Endodermal cell (in vitro differentiated cells): ENCODE measurements at regions not wholly inside any gene's neighbourhood (a gene's known extent, or its start where the extent isn't known, plus 50 kb on each side); places are given as distances from the start of the nearest gene placed in this dataset.

ENCODE experiments used
- DNase-seq: peaks from one replicate; pipeline ENCODE4 v3.0.0-alpha.2; 2017
- H3K27ac ChIP-seq: 2 replicates; pipeline ENCODE4 v1.5.1; 2013; ENCODE audit warnings: mild to moderate bottlenecking, low read depth, low read length, moderate library complexity
- H3K27me3 ChIP-seq: 2 replicates; pipeline ENCODE4 v1.6.1; 2013; ENCODE audit warnings: mild to moderate bottlenecking, low read length, moderate library complexity; ENCODE audit not compliant: insufficient read depth, control insufficient read depth, poor library complexity, severe bottlenecking
- H3K36me3 ChIP-seq: 2 replicates; pipeline ENCODE4 v1.7.0; 2013; ENCODE audit warnings: mild to moderate bottlenecking, low read length, moderate library complexity; ENCODE audit not compliant: control insufficient read depth, insufficient read depth
- H3K4me1 ChIP-seq: one replicate; pipeline ENCODE4 v1.7.0; 2013; ENCODE audit warnings: low read length; ENCODE audit not compliant: control insufficient read depth, insufficient read depth
- H3K4me3 ChIP-seq: 2 replicates; pipeline ENCODE4 v1.5.1; 2013; ENCODE audit warnings: mild to moderate bottlenecking, low read length, moderate library complexity
- H3K9ac ChIP-seq: 2 replicates; pipeline ENCODE4 v1.6.1; 2013; ENCODE audit warnings: mild to moderate bottlenecking, low read length, moderate library complexity; ENCODE audit not compliant: poor library complexity, severe bottlenecking; ENCODE audit errors: extremely low read depth
- H3K9me3 ChIP-seq: 2 replicates; pipeline ENCODE4 v1.6.1; 2013; ENCODE audit warnings: mild to moderate bottlenecking, low read length, moderate library complexity; ENCODE audit not compliant: control insufficient read depth
- H3K27ac Mint-ChIP-seq: 2 replicates; pipeline ENCODE4 v1.8.0; 2020; ENCODE audit warnings: mixed read lengths
- H3K27me3 Mint-ChIP-seq: 2 replicates; pipeline ENCODE4 v1.8.0; 2021; ENCODE audit warnings: mild to moderate bottlenecking, mixed read lengths; ENCODE audit not compliant: insufficient read depth
- H3K36me3 Mint-ChIP-seq: 2 replicates; pipeline ENCODE4 v1.8.0; 2020; ENCODE audit warnings: low read depth, mixed read lengths
- H3K4me1 Mint-ChIP-seq: 2 replicates; pipeline ENCODE4 v1.8.0; 2020; ENCODE audit warnings: mixed read lengths
- H3K4me3 Mint-ChIP-seq: 2 replicates; pipeline ENCODE4 v1.8.0; 2020; ENCODE audit warnings: mild to moderate bottlenecking, moderate library complexity, mixed read lengths
- H3K9me3 Mint-ChIP-seq: 2 replicates; pipeline ENCODE4 v1.8.0; 2020; ENCODE audit warnings: mild to moderate bottlenecking, mixed read lengths
- WGBS, 2 experiments: methylation state at CpG; one replicate each; pipeline versions ENCODE4 v1.1.5 to v1.1.7; 2013; ENCODE audit warnings: missing lambda C conversion rate in 2 of 2, mixed read lengths in 1 of 2; ENCODE audit not compliant: insufficient coverage in 1 of 2, insufficient read length in 1 of 2; 5-methylcytosine and 5-hydroxymethylcytosine counted together
- TF ChIP-seq, protein P1 (sequence below): fragments of 200-600 bp; sonication (generic); conservative IDR thresholded peaks from 2 replicates; pipeline ENCODE4 v1.5.0; 2021; ENCODE audit warnings: antibody characterized with exemption, mild to moderate bottlenecking

DNA sequence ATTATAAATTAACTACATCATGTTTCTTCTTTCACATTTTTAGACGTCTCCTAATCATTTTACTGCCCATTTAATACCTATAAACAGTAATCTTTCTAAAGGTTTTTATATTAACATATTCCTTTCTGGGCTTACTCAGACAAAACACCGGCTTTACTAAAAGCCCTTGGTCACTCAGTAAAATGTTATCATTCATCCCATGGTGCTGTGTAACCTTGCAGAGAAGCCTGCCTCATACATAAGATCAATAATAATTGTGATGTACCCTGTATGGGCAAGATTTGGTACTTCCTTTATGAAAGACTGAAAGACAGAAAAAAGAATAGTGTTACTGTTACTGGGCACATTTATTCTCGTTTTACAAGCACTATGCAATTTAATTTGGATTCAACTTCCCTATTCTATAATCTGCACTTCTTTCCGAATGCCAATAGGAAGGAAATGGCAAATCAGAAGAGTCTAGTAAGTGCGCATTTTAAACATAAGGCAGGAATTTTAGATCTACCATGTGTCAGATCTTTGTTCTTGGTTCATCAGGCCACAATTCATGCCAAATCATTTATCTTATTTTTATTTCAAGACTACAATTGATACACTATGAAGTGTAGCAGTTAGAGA, 522.2 kb downstream of the CSNK1G3 start:
- no peaks in the 10 kb centered on the region for H3K27me3 ChIP-seq
- TF ChIP-seq, protein P1, sequence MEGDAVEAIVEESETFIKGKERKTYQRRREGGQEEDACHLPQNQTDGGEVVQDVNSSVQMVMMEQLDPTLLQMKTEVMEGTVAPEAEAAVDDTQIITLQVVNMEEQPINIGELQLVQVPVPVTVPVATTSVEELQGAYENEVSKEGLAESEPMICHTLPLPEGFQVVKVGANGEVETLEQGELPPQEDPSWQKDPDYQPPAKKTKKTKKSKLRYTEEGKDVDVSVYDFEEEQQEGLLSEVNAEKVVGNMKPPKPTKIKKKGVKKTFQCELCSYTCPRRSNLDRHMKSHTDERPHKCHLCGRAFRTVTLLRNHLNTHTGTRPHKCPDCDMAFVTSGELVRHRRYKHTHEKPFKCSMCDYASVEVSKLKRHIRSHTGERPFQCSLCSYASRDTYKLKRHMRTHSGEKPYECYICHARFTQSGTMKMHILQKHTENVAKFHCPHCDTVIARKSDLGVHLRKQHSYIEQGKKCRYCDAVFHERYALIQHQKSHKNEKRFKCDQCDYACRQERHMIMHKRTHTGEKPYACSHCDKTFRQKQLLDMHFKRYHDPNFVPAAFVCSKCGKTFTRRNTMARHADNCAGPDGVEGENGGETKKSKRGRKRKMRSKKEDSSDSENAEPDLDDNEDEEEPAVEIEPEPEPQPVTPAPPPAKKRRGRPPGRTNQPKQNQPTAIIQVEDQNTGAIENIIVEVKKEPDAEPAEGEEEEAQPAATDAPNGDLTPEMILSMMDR = no peak
- Mint-ChIP-seq H3K27ac (no peak overlapping the region), H3K36me3 (no peaks in the 10 kb centered on the region), H3K9me3 (no peaks in the 10 kb centered on the region), H3K4me3 (no peak overlapping the region), H3K27me3 (no peaks in the 10 kb centered on the region), H3K4me1 (no peaks in the 10 kb centered on the region)
- no peak overlapping the region for H3K4me3 ChIP-seq
- no peak overlapping the region for H3K27ac ChIP-seq
- DNase-seq = no peak
- WGBS, 2 experiments = 78 to 80% methylated on average over 5 of the region's 5 CpGs
- no peaks in the 10 kb centered on the region for H3K4me1 ChIP-seq
- no peaks in the 10 kb centered on the region for H3K9me3 ChIP-seq
- no peak overlapping the region for H3K9ac ChIP-seq
- H3K36me3 ChIP-seq = no peaks in the 10 kb centered on the region

DNA sequence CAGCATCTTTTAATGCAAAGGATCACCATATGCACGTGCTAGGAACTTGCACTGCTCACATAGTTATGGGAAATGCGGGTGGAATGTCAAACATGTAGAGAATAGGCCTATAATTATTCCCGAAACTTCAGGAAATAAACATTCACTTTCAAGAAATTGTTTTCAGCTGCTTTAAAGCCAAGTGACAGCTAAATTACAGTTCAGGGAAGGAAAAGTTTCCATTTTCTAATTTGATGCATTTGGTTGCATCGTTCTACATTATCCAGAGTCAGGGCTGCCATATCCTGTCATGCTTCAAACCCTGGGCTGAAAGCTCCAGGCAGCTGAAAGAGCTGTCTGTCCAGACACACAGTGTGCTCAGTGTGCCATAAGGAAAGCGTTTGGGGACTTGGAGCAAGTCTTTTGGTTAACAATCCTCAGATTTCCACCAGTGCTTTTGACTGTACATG, 518.1 kb downstream of the CSNK1G3 start:
- no peak overlapping the region for H3K27ac Mint-ChIP-seq
- 94% methylated on average over 5 of the region's 5 CpGs for WGBS, 2 experiments
- TF ChIP-seq, protein P1 = no peak
- no peaks in the 10 kb centered on the region for H3K36me3 Mint-ChIP-seq
- H3K4me1 Mint-ChIP-seq = no peaks in the 10 kb centered on the region
- Histone ChIP-seq H3K36me3 (no peaks in the 10 kb centered on the region), H3K4me3 (no peak overlapping the region), H3K9me3 (no peaks in the 10 kb centered on the region), H3K27me3 (no peaks in the 10 kb centered on the region), H3K9ac (no peak overlapping the region), H3K4me1 (no peaks in the 10 kb centered on the region), H3K27ac (no peak overlapping the region)
- H3K4me3 Mint-ChIP-seq = no peak overlapping the region
- H3K9me3 Mint-ChIP-seq = no peaks in the 10 kb centered on the region
- H3K27me3 Mint-ChIP-seq = no peaks in the 10 kb centered on the region
- DNase-seq = no peak

DNA sequence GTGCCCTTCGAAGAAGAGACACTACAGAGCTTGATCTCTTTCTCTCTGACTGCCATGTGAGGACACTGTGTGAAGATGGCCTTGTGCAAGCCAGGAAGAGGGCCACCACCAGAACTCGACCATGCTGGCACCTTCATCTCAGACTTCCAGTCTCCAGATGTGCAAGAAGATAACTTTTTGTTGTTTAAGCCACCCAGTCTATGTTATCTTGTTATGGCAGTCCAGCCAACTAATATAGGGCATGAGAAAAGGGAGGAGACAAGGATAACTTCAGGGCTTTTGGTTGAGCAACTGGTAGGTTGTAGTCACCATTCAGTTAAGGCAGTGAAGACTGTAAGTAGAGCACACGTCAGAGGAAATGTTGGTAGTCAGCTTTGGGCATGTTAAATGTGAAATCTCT, 515.5 kb downstream of the CSNK1G3 start:
- Mint-ChIP-seq H3K27me3 (no peaks in the 10 kb centered on the region), H3K4me1 (no peaks in the 10 kb centered on the region), H3K27ac (no peak overlapping the region), H3K36me3 (no peaks in the 10 kb centered on the region), H3K9me3 (no peaks in the 10 kb centered on the region), H3K4me3 (no peak overlapping the region)
- Histone ChIP-seq H3K9ac (no peak overlapping the region), H3K27ac (no peak overlapping the region), H3K27me3 (no peaks in the 10 kb centered on the region), H3K36me3 (no peaks in the 10 kb centered on the region), H3K4me3 (no peak overlapping the region), H3K9me3 (no peaks in the 10 kb centered on the region), H3K4me1 (no peaks in the 10 kb centered on the region)
- DNase-seq = no peak
- TF ChIP-seq, protein P1 = no peak
- WGBS, 2 experiments = 83 to 91% methylated on average over 1 to 3 of the region's 3 CpGs
